GM12892 (cell line): ENCODE measurements at regions not wholly inside any gene's neighbourhood (a gene's known extent, or its start where the extent isn't known, plus 50 kb on each side); places are given as distances from the start of the nearest gene placed in this dataset.

Experiments
- POLR2A ChIP-seq: IDR thresholded peaks from 2 replicates; pipeline ENCODE4 v1.6.1; 2011; ENCODE audit warnings: low read depth, low read length, control low read depth
- POLR2AphosphoS5 ChIP-seq: IDR thresholded peaks from 2 replicates; pipeline ENCODE4 v1.6.1; 2011; ENCODE audit warnings: low read depth, low read length, control low read depth
- TAF1 ChIP-seq: IDR thresholded peaks from 2 replicates; pipeline ENCODE4 v1.6.1; 2011; ENCODE audit warnings: low read depth, mild to moderate bottlenecking, control low read depth, low read length, borderline replicate concordance

DNA sequence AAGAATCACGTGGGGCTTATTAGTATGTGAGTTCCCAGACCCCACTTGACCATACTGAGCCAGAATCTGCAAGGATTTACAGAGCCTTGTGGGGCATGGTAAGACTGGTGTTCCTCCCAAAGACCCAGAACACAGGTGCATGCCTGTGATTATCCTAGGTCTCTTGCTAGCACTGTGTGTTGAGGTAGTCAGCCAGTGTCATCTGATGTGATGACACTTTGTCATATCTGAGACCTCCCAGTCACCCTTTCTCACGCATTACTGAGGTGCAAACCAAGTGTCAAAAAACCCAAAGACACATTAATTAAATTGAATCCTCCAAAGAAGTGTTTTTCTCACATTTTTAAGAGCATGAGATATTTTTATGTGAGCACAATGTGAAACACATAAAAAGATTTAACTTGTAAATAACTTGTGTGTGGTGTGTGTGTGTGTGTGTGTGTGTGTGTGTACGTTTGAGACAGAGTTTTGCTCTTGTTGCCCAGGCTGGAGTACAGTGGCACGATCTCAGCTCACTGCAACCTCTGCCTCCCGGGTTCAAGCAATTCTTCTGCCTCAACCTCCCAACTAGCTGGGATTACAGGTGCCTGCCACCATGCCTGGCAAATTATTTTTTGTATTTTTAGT, 162.0 kb upstream of the PRPS1L1 start:
- TF ChIP-seq POLR2A: no peak
- no peak for TF ChIP-seq POLR2AphosphoS5
- no peak for TF ChIP-seq TAF1
